HL-60 (cell line): ENCODE measurements at regions not wholly inside any gene's neighbourhood (a gene's known extent, or its start where the extent isn't known, plus 50 kb on each side); places are given as distances from the start of the nearest gene placed in this dataset.
A peak's percentile ranks its signal among the peaks of the same experiment; 100 is the strongest.
"Not testable (repeated sequence)": the region's sequence is repeated elsewhere in the genome, so short reads cannot be mapped to it uniquely, and the experiment has no call there.

ENCODE experiments used
- DNase-seq, 2 experiments: peaks; one replicate each; pipeline ENCODE4 v3.0.0-alpha.2; 2010 to 2020; ENCODE audit warnings: low read depth in 1 of 2, low spot score in 1 of 2
- H3K27ac ChIP-seq: fragments of 250-450 bp; sonication (Bioruptor Pico); replicated peaks from 2 replicates; pipeline ENCODE4 v1.5.1; 2020; ENCODE audit warnings: mild to moderate bottlenecking, moderate library complexity
- H3K27me3 ChIP-seq: fragments of 250-450 bp; sonication (Bioruptor Pico); 2 replicates; pipeline ENCODE4 v1.5.1; 2021; ENCODE audit warnings: mild to moderate bottlenecking, moderate library complexity; ENCODE audit not compliant: insufficient read depth, poor library complexity, severe bottlenecking
- H3K4me3 ChIP-seq: replicated peaks from 2 replicates; pipeline ENCODE4 v1.5.1; 2011; ENCODE audit warnings: mild to moderate bottlenecking, control low read depth, low read length; ENCODE audit not compliant: insufficient read depth
- GABPA ChIP-seq: IDR thresholded peaks from 2 replicates; pipeline ENCODE4 v1.6.1; 2012; ENCODE audit warnings: low read depth
- POLR2AphosphoS5 ChIP-seq: IDR thresholded peaks from 2 replicates; pipeline ENCODE4 v1.6.1; 2012; ENCODE audit warnings: low read depth
- SPI1 ChIP-seq: IDR thresholded peaks from 2 replicates; pipeline ENCODE4 v1.6.1; 2012; ENCODE audit warnings: low read depth, mild to moderate bottlenecking, borderline replicate concordance
- TF ChIP-seq, protein P1 (sequence below): IDR thresholded peaks from one replicate; pipeline ENCODE4 v1.5.1; 2011; ENCODE audit warnings: low read length, control low read depth, inconsistent platforms; ENCODE audit not compliant: insufficient read depth
- TF ChIP-seq, protein P2 (sequence below): IDR thresholded peaks from 2 replicates; pipeline ENCODE4 v1.6.1; 2012; ENCODE audit warnings: low read depth; ENCODE audit not compliant: insufficient replicate concordance

DNA sequence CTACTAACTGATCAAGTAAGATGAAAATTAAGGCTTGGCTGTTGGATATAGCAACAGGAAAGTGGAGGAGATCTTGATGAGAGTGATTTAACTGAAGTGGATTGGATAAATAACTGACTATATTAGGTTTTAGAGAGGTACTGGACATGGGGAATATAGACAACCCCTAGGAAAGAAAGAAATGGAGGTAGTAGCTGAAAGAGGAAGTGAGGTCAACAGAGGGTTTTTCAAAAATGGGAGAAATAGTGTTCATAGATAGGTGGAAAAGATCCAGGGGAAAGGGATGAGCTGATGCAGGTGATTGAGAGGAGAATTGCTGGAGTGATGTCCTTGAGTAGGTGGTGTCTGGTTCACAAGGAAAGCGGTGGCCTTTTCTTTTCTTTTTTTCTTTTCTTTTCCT is 69.9 kb upstream of the PSME4 start:
- DNase-seq = no peak
- no peaks in the 10 kb centered on the region for H3K27me3 ChIP-seq
- H3K27ac ChIP-seq = no peak overlapping the region
- no peak overlapping the region for H3K4me3 ChIP-seq
- TF ChIP-seq SPI1 (peak; percentile 89), GABPA (no peak)

DNA sequence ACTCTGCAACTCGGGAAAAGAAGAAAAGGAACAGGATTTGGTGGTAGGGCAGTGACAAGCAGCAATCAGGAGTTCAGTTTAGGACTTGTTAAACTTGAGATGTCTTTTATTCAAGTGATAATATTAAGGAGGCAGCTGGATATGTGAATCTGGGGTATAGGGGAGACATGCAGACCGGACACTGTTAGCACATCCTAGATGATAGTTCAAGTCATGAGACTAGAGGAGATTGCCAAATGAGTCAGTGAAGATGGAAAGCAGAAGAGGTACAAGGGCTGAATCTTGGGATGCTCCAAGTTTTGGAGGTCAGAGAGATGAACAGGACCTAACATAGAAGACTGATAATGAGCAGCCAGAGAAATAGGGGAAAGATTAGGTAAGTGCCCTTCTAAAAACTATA is 69.5 kb upstream of the PSME4 start:
- Histone ChIP-seq H3K27me3 (no peaks in the 10 kb centered on the region), H3K27ac (no peak overlapping the region), H3K4me3 (no peak overlapping the region)
- TF ChIP-seq SPI1 (no peak), POLR2AphosphoS5 (no peak), GABPA (no peak)
- TF ChIP-seq, protein P1, sequence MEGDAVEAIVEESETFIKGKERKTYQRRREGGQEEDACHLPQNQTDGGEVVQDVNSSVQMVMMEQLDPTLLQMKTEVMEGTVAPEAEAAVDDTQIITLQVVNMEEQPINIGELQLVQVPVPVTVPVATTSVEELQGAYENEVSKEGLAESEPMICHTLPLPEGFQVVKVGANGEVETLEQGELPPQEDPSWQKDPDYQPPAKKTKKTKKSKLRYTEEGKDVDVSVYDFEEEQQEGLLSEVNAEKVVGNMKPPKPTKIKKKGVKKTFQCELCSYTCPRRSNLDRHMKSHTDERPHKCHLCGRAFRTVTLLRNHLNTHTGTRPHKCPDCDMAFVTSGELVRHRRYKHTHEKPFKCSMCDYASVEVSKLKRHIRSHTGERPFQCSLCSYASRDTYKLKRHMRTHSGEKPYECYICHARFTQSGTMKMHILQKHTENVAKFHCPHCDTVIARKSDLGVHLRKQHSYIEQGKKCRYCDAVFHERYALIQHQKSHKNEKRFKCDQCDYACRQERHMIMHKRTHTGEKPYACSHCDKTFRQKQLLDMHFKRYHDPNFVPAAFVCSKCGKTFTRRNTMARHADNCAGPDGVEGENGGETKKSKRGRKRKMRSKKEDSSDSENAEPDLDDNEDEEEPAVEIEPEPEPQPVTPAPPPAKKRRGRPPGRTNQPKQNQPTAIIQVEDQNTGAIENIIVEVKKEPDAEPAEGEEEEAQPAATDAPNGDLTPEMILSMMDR = no peak
- TF ChIP-seq, protein P2, sequence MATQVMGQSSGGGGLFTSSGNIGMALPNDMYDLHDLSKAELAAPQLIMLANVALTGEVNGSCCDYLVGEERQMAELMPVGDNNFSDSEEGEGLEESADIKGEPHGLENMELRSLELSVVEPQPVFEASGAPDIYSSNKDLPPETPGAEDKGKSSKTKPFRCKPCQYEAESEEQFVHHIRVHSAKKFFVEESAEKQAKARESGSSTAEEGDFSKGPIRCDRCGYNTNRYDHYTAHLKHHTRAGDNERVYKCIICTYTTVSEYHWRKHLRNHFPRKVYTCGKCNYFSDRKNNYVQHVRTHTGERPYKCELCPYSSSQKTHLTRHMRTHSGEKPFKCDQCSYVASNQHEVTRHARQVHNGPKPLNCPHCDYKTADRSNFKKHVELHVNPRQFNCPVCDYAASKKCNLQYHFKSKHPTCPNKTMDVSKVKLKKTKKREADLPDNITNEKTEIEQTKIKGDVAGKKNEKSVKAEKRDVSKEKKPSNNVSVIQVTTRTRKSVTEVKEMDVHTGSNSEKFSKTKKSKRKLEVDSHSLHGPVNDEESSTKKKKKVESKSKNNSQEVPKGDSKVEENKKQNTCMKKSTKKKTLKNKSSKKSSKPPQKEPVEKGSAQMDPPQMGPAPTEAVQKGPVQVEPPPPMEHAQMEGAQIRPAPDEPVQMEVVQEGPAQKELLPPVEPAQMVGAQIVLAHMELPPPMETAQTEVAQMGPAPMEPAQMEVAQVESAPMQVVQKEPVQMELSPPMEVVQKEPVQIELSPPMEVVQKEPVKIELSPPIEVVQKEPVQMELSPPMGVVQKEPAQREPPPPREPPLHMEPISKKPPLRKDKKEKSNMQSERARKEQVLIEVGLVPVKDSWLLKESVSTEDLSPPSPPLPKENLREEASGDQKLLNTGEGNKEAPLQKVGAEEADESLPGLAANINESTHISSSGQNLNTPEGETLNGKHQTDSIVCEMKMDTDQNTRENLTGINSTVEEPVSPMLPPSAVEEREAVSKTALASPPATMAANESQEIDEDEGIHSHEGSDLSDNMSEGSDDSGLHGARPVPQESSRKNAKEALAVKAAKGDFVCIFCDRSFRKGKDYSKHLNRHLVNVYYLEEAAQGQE = no peak
- no peak for DNase-seq

DNA sequence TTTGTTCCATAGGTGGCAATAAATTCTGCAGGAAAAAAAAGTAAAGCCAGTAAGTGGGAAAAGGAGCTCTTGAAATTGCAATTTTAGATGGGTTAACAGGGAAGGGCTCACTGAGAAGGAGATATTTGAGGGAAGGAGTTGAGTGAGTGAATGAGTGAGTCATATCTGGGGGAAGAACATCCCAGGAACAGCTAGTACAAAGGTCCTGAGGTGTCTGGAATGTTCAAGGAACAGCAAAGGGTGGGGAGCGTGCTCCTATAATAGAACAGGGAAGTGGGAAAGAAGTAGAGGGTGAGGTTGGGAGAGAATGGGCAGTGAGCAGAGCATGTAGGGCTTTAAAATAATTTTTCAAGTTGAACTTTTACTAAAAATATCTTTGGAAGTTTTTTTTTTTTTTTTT is 68.0 kb upstream of the PSME4 start:
- no peak overlapping the region for H3K4me3 ChIP-seq
- H3K27ac ChIP-seq = no peak overlapping the region
- no peak for TF ChIP-seq POLR2AphosphoS5
- TF ChIP-seq, protein P2 = no peak
- no peak for TF ChIP-seq GABPA
- no peak for TF ChIP-seq SPI1
- TF ChIP-seq, protein P1 = no peak
- no peaks in the 10 kb centered on the region for H3K27me3 ChIP-seq
- DNase-seq = no peak

DNA sequence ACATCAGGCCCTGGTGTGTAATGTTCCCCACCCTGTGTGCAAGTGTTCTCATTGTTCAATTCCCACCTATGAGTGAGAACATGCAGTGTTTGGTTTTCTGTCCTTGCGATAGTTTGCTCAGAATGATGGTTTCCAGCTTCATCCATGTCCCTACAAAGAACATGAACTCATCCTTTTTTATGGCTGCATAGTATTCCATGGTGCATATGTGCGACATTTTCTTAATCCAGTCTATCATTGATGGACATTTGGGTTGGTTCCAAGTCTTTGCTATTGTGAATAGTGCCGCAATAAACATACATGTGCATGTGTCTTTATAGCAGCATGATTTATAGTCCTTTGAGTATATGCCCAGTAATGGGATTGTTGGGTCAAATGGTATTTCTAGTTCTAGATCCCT is 60.5 kb upstream of the PSME4 start:
- not testable (repeated sequence) for DNase-seq, H3K27ac ChIP-seq, H3K27me3 ChIP-seq

DNA sequence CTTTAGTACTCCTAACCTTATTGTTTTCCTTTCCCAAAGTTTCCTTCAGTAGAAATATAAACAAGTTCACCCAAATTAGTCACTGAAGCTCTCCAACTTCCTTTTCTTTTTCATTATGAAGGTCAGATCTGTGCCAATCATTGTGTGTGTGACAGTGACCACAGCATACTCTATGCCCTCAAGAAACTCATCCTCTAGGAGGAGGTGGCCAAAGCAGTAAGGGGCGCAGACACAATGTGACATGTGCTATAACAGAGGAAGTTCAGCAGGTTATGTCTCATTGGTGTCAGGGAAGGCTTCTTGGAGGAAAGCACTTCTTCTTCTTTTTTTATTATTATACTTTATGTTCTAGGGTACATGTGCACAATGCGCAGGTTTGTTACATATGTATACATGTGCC is 60.0 kb upstream of the PSME4 start:
- TF ChIP-seq, protein P1 = no peak
- TF ChIP-seq POLR2AphosphoS5 (no peak), SPI1 (no peak), GABPA (no peak)
- TF ChIP-seq, protein P2 = no peak
- Histone ChIP-seq H3K4me3 (no peak overlapping the region), H3K27me3 (no peaks in the 10 kb centered on the region), H3K27ac (no peak overlapping the region)
- DNase-seq = no peak

More for the DNA sequence above, 60.5 kb upstream of the PSME4 start:
- not testable (repeated sequence) for H3K4me3 ChIP-seq
